Stimulated activated naive CD4-positive, alpha-beta T cell treated with Interleukin-2 at 50 U/mL for 16 hours (primary cell): ENCODE measurements at regions not wholly inside any gene's neighbourhood (a gene's known extent, or its start where the extent isn't known, plus 50 kb on each side); places are given as distances from the start of the nearest gene placed in this dataset.

Source experiments
- DNase-seq: peaks from one replicate; lab custom pipeline; 2025; lab: John Stamatoyannopoulos, UW

GRCh38 chr22:49212002-49212401 is 615.7 kb downstream of the BRD1 start:
- no peak for DNase-seq

- DNase-seq: no peak
Observed at GRCh38 chr22:49211176-49211575, 616.5 kb downstream of the BRD1 start.

- no peak for DNase-seq
Observed at GRCh38 chr22:49210606-49211005, 617.1 kb downstream of the BRD1 start.

- no peak for DNase-seq
Observed at GRCh38 chr22:49209452-49210195, 618.0 kb downstream of the BRD1 start.

GRCh38 chr22:49208768-49209252 is 618.9 kb downstream of the BRD1 start:
- no peak for DNase-seq

DNA sequence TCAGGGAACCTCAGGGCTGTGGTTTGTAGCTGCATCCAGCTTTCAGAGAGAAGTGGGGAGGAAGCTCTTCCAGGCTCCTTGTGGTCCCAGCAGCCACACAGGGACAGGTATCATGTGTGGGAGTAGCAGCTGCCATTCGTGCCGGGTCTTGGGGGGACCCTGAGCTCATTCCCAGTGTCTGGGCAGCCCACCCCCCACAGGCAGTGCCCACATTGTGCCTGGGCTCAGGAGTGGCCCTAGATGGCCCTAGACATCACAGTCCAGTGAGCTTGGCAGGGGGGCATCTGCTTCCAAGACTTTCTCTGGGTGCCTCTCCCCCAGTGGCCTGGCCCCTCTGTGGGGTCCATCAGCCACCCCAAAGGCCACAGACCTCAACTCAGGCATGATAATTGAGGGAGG is 619.7 kb downstream of the BRD1 start:
- no peak for DNase-seq

GRCh38 chr22:49207008-49208003 is 620.4 kb downstream of the BRD1 start:
- no peak for DNase-seq

DNA sequence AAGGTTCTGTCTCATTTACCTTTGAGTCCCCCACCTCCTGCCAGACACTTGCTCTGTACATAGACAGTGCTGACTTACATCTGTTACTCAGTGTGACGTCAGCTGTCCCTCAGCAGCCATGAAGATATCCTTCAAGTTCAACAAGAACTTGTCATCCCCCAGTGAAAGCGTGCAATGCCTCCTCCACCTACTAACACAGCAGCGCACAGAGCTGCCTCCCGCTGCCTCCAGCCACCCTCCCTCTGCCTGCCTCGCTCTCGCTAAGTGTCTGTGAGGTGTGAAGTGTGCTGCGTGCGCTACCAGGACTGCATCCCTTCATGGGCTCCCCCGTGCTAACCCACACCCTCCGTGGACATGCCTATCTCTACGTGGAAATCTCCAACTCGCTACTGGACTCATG is 621.4 kb downstream of the BRD1 start:
- DNase-seq: no peak

GRCh38 chr22:49205483-49205800 is 622.2 kb downstream of the BRD1 start:
- DNase-seq: no peak

DNA sequence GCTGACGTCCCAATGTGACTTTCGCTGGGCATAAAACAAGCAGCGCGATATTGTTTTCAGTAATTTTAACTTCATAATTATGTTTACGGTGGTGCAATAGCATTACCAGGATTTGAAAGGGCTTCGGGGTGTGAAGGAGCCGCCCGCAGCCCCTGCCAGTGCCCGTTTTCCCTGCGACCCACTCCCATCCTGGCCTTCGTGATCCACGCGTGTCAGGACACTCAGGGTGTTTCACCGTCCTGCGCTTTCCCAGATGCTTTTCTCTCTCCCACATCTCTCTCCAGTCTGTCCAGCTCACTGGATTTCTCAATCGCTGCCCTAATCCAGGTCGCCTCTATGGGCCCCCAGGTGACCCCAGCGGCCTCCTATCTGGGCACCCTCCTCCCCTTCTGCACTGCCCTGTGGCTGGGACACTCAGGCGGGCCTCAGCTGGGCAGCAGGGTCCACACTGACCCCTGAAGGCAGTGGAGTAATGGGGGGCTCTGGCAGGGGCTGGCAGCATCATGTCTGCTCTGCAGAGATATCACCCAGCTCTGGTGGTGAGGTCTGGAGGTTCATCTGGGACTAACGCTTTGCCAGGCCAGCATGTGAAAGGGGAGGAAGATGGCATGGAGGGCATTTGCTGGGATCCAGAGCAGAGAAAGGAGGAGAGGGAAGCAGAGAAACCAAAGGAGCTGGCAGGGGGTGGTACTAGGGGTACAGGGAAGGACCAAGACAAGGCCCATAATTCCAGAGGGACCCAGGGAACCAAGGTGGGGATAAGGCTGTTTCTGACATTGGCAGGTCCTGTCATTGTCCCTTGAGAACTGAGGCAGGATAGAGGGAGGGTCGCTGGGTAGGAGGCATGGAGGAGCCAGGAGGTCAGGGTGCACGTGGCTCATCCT is 622.8 kb downstream of the BRD1 start:
- DNase-seq: no peak

DNA sequence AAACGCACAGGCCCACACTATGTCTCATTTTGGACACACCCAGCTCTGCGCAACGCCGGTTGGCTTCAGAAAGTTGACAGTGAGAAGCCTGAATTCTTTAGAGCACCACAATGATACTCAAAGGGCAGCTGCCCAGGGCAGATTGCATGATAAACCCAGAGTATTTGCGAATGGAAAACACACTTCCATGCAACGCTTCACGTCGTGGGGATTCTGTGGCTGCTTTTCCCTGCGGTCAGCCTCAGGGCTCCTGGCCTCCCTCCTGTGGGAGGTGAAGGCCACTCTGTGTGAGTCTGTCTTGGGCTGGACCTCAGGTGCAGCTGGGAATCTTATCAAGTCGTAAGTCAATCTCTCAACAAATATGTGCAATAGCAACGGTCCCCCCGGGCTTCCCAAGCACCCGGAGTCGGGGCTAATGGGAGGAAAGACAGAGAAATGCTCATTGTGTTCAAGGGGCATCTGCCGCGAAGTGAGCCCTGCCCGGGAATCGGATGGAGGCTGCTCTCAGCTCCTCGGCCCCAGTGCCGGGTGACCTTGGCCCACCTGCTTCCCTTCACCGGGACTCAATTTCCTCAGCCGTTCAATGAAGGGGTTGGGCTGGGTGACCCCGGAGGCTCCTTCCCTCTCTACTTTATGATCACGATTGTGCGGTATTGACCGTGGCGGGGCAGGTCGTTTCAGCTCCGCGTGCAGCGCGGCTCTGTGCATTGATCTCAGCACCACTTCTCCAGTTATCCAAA is 623.6 kb downstream of the BRD1 start:
- no peak for DNase-seq

DNA sequence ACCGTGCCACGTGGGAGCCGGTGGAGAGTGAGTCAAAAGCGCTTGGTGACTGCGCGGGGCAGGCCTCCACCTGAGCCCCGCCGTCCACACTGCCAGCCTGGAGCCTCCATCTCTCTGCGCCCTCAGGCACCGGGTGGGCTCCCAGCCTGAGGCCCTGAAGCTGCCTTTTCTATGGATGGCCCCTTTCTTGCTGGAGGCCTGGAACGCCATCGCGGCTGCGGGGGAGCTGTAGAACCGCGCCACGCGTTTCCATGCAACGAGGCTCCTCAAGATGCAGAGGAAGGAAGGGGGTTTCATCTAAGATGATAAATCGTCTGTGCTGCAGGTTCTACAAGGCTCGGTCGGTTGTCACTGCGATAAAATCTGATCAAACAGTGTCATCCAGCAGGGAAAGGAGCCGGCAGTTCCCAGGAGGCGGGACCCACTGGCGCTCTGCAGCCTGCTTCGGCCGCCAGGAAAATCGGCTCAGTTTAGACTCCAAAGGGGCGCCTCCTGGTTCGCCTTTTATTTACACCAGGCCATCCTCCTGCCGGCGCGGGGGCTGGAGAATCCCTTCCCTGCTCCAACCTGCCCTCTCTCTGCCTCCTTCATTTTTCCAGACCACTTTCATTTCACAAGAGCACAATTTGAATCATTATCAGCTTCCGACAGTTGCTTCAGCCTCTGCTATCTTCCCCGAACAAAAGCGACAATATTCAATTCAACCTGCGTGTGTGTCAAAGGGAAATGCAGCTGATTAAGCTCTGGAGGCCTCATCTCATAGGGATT is 624.4 kb downstream of the BRD1 start:
- DNase-seq: no peak

GRCh38 chr22:49202226-49202625 is 625.4 kb downstream of the BRD1 start:
- DNase-seq: no peak

DNA sequence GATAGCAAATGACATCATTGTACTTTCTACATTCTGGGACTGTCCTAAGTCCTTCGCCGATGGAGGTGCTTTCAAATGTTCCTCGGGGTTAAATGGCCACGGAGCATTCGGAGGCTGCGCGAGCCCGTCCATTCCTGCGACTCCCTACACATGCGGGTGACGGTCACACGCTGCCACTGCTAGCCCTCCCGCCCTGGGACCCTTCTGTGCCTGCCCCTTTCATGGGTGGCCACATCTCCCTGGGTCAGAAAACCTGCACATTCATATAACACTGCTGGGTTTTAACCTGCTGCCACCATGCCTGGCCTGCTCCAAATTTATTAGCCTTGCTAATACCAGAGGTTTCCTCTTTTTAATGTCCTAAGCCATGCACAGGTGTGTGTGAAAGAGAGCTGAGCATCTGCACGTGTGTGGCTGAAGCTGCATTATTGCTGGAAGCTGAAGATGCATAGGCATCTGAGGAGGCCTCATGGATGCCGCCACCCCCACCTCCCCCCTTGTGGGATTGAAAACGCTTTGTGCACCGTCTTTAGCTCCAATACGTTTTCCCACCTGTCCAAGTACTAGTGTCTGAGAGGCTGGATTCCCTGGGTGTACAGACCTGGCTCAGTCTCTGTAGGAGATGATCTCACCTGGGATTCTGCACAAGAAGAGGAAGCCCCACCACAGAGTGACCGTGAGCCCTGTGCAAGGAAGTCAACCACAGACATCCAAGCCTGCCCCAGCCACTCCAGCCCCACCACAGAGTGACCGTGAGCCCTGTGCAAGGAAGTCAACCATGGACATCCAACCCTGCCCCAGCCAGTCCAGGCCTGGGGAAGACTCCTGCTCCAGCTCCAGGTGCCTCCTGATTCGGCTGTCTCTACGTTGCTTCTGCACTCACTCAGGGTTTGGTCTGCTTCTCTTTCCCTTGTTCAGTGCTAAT is 626.4 kb downstream of the BRD1 start:
- DNase-seq: no peak

DNA sequence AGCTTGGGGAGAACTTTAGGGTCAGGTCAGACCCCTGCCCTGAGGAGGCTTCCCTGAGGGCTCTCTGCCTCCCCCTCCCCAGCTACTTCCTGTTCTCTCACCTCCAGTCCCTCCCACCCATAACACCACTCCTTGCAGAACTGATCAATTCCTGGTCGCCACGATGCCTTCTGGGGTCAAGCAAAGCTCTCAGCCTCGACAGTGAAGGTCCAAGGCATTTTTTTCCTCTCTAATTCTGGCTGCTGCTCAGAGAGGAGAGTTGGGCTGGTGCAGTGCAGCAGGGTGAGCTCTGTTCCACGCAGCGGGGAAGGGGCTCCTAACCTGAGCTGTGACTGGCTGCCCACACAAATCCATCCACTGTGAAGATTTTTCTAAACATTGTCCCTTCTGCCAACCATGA is 628.4 kb downstream of the BRD1 start:
- no peak for DNase-seq

- DNase-seq: no peak
Observed at GRCh38 chr22:49198705-49199084, 629.0 kb downstream of the BRD1 start.

DNA sequence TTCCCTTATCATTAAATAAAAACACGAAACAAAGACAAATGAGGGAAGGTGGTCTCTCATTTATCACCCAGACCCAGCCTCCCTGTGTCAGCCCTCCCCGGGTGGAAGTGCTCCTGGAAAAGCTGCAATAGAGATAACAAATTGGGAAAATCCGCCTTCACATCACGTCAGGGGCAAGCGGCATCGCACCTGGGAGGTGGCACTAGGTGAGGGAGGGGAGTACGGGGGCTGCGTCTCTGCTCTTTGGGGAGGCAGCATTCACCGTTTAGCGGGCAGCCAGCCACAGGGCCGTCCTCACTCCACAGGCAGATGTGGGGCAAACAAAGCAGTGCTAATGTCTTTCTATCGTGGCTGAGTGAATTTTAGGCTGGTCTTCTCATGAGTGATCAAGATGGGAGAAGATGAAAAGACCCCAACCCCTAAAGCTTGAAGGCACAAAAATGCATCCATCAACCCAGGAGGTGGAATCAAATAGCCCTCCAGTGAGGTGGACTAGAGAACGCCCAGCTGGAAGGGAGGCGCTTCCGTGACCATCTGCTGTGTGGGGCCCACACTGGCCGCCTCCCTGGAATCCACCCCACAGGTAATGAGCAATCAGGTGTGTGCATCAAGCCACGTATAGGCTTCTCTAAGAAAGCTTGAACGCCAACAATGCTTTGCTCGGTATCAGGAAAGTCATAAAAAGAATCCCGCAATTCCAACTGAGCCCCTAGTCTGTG is 629.5 kb downstream of the BRD1 start:
- DNase-seq: no peak

GRCh38 chr22:49197505-49197904 is 630.2 kb downstream of the BRD1 start:
- DNase-seq: no peak

DNA sequence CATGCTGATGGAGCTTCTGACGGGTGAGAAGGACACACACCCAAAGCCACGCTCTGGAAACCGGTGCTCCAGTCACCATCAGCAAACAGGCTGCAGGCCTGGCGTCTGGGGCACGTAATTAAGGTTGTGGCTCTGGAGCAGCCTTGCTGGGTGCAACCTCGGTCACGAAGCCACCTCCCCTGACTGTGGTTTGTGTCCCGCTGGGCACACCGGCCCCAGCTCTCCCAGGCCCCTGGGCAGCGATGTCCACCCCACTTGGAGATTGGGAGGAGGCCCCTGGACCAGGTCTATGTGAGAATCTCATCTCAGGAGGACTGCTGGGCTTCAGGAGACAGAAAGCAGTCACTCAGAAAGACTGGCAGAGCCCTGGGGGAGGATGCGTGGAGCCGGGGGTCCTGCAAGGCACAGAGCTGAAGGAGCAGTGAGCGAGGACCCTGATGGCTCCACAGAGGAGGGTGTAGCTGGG is 631.6 kb downstream of the BRD1 start:
- DNase-seq: no peak
